GM12864 (cell line): ENCODE measurements at regions not wholly inside any gene's neighbourhood (a gene's known extent, or its start where the extent isn't known, plus 50 kb on each side); places are given as distances from the start of the nearest gene placed in this dataset.

Experiments used
- DNase-seq: peaks from one replicate; pipeline ENCODE4 v3.0.0-alpha.2; 2011; ENCODE audit warnings: low read depth
- H3K4me3 ChIP-seq: 2 replicates; pipeline ENCODE4 v1.5.1; 2011; ENCODE audit warnings: mild to moderate bottlenecking, low read depth, low read length, control low read depth
- CTCF ChIP-seq: IDR thresholded peaks from 2 replicates; pipeline ENCODE4 v1.5.1; 2011; ENCODE audit warnings: low read depth, mild to moderate bottlenecking, moderate library complexity, low read length, control low read depth, inconsistent platforms; ENCODE audit errors: missing control alignments

- no peak overlapping the region for H3K4me3 ChIP-seq
- no peak for DNase-seq
- TF ChIP-seq CTCF: no peak
Measured at GRCh38 chr15:62719316-62719715, 323.2 kb upstream of the TPM1 start.

- TF ChIP-seq CTCF: no peak
- no peak overlapping the region for H3K4me3 ChIP-seq
- no peak for DNase-seq
Measured at GRCh38 chr15:62722237-62722636, 320.3 kb upstream of the TPM1 start.

- H3K4me3 ChIP-seq: no peak overlapping the region
- DNase-seq: no peak
- TF ChIP-seq CTCF: no peak
Measured at GRCh38 chr15:62726461-62726860, 316.1 kb upstream of the TPM1 start.

GRCh38 chr15:62727501-62727900, 315.0 kb upstream of the TPM1 start:
- no peak overlapping the region for H3K4me3 ChIP-seq
- TF ChIP-seq CTCF: no peak
- no peak for DNase-seq

- no peak for TF ChIP-seq CTCF
Measured at GRCh38 chr15:62730825-62731224, 311.7 kb upstream of the TPM1 start.

GRCh38 chr15:62732078-62732477, 310.5 kb upstream of the TPM1 start:
- H3K4me3 ChIP-seq: no peak overlapping the region
- DNase-seq: no peak
- TF ChIP-seq CTCF: no peak

More at GRCh38 chr15:62730825-62731224, 311.7 kb upstream of the TPM1 start:
- DNase-seq: no peak
- H3K4me3 ChIP-seq: no peak overlapping the region

GRCh38 chr15:62734706-62735105, 307.8 kb upstream of the TPM1 start:
- TF ChIP-seq CTCF: no peak
- DNase-seq: no peak
- H3K4me3 ChIP-seq: no peak overlapping the region
